Sciatic nerve (tissue), 2 donors: ENCODE measurements at regions not wholly inside any gene's neighbourhood (a gene's known extent, or its start where the extent isn't known, plus 50 kb on each side); places are given as distances from the start of the nearest gene placed in this dataset.
A peak's percentile ranks its signal among the peaks of the same experiment; 100 is the strongest.

ENCODE experiments used
- ATAC-seq: fragments of 200-7000 bp; cut with Tn5 transposase; one replicate; pipeline ENCODE4 v1.9.1; 2020; ENCODE audit warnings: mild to moderate bottlenecking, moderate library complexity
- DNase-seq: peaks from one replicate; pipeline ENCODE4 v3.0.0-alpha.2; 2020; ENCODE audit warnings: low spot score
- intact Hi-C: fragments of 100-400 bp; cut with DNase I; formaldehyde crosslinking; loops from one replicate; pipeline ENCODE4 v1.14.2; 2022
- donor health status: DM: no; HTN: no; CAD: no.
- donor health status: DM: no; HTN: no; CAD: no.

- intact Hi-C loops = no loop called here
- DNase-seq = no peak
- no peak for ATAC-seq
Observed at GRCh38 chr12:75913502-75914351, 117.8 kb downstream of the PHLDA1 start.

GRCh38 chr12:75909714-75910656, 121.6 kb downstream of the PHLDA1 start:
- intact Hi-C loops = no loop called here
- peak; percentile 44 for ATAC-seq
- DNase-seq = no peak

DNA sequence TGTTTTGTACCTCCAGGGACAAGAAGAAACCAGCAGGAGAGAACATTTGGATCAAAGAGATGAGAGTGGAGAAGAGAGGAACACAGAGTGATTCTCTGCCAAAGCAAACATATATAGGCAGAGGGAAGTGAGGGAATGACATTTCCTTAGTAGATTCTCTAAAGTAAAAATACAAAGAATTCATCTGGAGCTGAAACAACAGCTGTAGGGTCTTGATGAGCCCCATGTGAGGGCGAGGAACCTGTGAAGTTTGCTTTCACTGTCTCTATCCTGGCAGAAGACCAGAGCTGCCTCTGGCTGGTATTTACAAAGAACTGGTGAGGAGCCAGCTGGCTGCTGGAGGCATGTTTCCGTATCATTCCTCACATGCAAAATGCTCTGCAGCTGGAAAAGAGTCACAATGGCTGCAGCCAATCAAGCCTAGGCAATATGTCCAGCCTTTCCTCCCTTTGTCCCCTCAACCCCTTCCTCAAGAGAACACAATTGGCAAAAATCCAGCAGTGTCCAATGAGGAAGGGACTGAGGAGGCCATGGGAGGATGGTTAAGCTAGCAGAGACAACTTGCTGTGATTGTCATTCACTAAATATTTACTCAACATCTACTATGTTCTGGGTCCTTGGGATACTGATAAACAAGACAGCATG, 122.5 kb downstream of the PHLDA1 start:
- intact Hi-C loops = no loop called here
- ATAC-seq = peak; percentile 89
- peak; percentile 83 for DNase-seq

DNA sequence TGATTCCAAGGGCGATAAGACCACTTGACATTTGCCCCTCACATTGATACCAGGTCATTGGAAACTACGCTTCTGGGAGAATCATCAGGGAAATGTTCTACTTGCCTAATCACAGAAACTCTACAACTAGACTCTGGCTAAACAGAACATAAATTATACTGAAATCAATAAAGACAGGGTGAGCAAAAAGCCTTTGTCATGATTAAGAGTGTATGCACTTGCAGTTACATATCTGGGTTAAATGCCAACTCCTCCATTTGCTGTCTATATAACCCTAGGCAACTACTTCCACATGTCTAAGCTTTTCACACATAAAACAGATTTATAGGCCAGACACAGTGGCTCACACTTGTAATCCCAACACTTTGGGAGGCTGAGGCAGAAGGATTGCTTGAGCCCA, 125.7 kb downstream of the PHLDA1 start:
- DNase-seq = no peak
- intact Hi-C loops = no loop called here
- ATAC-seq = no peak

- DNase-seq (no peak), ATAC-seq (no peak)
- intact Hi-C loops = no loop called here
Observed at GRCh38 chr12:75900781-75901254, 130.8 kb downstream of the PHLDA1 start.

- intact Hi-C loops = no loop called here
- DNase-seq (no peak), ATAC-seq (no peak)
Observed at GRCh38 chr12:75900226-75900625, 131.3 kb downstream of the PHLDA1 start.

DNA sequence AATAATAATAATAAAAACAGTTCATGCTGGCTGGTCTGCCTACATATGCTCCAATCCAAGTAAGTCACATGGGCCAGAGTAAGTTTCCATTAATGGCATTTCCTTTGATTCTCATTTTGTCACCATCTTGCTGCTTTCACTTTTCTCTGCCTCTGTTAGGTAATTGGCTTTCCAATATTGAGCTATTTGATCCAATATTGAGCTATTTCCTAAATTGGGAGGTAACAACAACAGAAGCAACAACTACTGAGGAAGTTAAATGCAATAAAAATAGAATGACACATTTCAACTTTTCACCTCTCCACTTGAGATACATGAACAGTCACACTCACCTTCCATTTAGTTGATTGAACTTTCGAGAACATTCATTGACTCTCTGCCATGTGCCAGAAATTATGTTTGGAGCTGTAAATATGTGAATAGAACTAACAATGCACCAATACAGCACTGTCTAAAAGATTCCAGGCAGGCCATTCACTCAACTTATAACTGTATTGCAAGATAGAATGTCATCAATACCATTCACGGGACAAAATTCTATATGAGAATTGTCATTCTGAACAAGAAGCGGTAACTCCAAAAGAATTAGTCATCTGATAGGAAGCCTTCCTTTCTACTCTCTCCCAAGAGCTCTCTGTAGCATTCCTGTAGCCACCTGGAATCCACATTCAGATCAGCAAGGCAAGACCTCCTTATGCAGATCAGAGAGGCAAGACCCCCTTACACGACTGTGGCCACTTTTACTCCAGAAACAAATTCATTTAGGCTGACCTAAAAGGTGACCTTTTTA, 136.4 kb downstream of the PHLDA1 start:
- no peak for ATAC-seq
- DNase-seq = no peak
- intact Hi-C loops = no loop called here

DNA sequence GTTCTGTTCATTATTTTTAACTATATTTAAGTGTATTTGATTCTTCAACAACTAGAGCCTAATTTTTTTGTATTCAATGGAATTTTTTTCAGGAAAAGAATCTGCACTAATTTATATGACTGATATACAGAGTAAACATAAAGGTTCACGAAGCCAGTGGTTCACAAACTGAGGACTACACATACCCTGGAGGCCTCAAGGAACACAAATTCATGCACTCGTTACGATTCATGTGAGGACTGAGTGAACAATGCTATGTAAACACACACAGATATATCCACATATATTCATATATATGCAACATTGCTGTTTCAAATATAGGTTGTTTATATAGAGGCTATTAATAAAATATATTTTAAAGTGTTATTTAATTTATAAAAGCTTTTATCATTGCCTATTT, 137.8 kb downstream of the PHLDA1 start:
- intact Hi-C loops = no loop called here
- DNase-seq (no peak), ATAC-seq (no peak)

GRCh38 chr12:75892731-75893408, 138.7 kb downstream of the PHLDA1 start:
- ATAC-seq = no peak
- DNase-seq = no peak
- intact Hi-C loops = no loop called here

GRCh38 chr12:75891072-75891471, 140.5 kb downstream of the PHLDA1 start:
- intact Hi-C loops = no loop called here
- ATAC-seq (no peak), DNase-seq (no peak)

DNA sequence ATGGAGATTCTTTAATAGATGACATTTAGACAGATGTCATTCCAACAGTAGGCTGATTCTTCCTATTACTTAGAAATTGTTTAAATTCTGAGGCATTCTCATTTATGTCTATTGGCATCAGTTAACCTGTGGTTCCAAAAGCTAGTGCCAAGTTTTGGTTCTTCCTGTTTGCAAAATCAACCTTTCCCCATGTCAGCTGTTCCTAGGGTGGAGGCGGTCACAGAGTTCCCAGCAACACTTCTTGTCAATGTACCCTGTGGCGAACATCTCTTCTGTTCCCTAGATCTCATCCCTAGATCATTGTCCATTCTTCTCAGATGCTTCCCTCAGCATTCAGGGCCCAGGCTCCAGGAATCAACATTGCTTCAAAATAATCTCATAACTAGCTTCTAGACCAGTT, 140.9 kb downstream of the PHLDA1 start:
- peak; percentile 31 for ATAC-seq
- no peak for DNase-seq
- intact Hi-C loops = no loop called here

GRCh38 chr12:75890141-75890540, 141.4 kb downstream of the PHLDA1 start:
- DNase-seq (no peak), ATAC-seq (peak; percentile 75)
- intact Hi-C loops = no loop called here

DNA sequence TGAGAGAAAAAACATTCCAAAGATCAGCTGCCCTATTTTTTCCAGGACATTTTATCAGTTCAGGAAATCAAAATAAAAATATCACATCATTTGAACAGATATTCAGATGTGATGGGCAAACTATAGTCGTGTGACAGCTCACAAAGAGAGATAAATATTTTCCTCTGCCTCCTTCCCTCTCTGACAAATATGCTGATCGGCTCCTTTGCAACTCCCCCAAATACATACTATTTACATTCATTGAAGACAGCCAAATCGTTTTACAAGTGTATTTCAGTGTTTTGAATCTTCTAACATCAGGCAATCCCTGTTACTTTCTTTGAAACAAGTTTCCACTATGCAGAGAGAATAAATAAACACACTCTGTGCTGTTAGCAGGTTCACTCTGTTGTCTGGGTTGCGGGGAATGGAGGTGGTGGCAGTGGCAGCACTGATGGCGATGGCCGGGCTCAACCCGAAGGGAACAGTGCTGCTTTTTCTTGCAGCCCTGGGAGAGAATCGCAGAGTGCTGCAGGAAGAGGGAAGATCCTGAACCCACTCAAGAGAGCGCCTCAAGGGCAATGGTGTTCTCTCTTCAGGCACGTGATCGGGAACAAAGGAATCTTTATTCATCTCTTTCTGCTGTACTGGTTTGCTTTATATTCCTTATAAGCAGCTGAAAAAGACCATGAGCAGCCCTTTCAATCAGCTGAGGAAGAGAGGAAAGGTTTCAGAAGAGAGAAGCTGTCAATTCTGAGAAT, 142.5 kb downstream of the PHLDA1 start:
- intact Hi-C loops = no loop called here
- DNase-seq = no peak
- peak; percentile 94 for ATAC-seq

GRCh38 chr12:75888399-75888798, 143.2 kb downstream of the PHLDA1 start:
- intact Hi-C loops = no loop called here
- DNase-seq (no peak), ATAC-seq (no peak)

- DNase-seq (no peak), ATAC-seq (no peak)
- intact Hi-C loops = no loop called here
Observed at GRCh38 chr12:75887979-75888378, 143.6 kb downstream of the PHLDA1 start.

DNA sequence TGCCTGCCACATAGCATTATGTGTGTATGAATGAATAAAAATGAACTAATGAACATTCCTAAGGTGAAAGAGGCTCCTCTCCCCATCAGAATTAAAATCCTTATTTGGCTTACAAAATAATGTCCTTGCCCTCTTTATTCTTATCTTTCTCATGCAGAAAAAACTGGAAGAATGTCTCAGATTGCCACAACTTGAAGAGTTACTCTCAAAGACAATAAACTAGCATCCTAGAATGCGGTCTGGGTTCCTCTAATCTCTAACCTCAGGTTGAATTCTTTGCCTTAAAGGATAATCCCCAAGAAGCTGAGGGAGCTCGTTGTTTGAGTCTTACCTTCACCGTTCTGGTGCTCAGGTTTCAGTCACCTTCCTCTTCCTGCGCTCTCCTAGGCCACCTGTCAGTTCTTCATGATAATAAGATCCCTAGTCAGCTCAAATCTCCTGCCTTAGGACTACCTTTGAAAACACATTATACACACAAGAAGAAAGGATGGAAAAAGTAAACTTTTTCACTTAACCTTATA, 147.1 kb downstream of the PHLDA1 start:
- ATAC-seq (no peak), DNase-seq (no peak)
- intact Hi-C loops = no loop called here

DNA sequence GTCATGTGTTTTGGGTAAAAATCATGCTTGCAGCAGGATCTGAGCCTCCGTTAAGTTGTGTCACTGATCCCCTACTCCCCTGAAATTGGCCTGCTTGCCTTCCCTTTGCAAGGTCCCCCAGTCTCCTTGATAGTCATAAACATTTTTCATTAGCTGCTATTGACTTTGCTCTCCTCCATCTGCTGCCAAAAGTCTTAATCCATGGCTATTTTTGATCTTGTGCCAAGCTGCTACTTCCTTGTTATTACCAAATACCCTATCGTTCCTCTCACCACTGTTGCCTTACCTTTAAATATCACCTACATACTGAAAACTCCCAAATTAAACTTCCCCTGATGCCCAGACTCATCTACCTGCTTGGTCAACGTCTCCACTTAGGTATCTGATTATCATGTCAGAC, 148.3 kb downstream of the PHLDA1 start:
- no peak for ATAC-seq
- intact Hi-C loops = no loop called here
- no peak for DNase-seq
